Inferior parietal cortex (tissue), 1 donor: ENCODE measurements at regions not wholly inside any gene's neighbourhood (a gene's known extent, or its start where the extent isn't known, plus 50 kb on each side); places are given as distances from the start of the nearest gene placed in this dataset.
A peak's percentile ranks its signal among the peaks of the same experiment; 100 is the strongest.
"Not testable (repeated sequence)": the region's sequence is repeated elsewhere in the genome, so short reads cannot be mapped to it uniquely, and the experiment has no call there.

ENCODE experiments used
- DNase-seq: peaks from one replicate; pipeline ENCODE4 v3.0.0-alpha.2; 2016; ENCODE audit errors: extremely low spot score

DNA sequence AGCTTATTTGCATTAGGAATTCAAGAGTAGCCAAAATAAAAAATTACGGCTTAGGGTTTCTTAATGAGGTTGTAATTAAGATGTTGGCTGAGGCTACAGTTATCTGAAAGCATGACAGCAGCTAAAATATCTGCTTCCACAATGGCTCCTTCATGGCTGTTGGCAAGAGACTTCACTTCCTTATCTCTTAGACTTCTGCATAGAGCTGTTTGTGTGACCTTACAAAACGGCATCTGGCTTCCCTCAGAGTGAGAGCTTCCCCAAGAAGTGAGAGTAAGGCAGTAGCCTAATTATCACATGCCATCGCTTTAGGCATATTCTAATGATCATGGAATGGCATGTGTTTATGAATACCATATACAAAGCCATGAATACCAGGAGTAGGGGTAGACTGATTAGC lies 57.6 kb downstream of the CCDC59 start:
- no peak for DNase-seq

DNA sequence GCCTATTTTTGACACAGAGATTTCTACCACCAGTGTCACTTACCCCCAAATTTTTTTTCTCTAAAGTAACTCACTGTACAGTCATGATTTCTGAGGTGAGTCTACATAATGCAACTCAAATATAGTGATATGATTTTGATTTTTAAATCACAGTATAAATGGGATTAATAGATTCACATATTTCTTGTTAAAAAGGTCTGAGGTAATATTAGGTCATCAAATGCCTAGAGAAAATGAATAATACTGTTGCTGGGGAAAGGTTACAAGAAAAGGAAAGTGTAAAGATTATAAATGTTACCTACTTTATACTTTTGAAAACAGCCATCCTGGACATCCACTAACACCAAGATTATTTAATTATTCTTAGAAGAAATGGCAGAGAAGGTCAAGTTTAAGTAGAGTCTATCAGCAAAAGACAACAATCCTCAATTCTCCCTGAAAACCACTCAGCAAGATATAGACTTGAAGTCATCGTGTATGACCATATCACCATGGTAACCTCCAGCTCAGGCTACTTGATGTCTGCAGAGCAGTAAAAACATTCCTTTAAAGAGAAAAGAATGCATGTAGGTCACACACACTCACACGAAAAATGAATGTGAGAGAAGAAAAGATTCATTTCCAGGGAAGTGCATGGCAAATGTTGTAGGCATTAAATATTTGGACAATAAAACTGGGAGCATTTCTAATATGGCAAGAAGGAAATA lies 58.7 kb downstream of the CCDC59 start:
- no peak for DNase-seq

DNA sequence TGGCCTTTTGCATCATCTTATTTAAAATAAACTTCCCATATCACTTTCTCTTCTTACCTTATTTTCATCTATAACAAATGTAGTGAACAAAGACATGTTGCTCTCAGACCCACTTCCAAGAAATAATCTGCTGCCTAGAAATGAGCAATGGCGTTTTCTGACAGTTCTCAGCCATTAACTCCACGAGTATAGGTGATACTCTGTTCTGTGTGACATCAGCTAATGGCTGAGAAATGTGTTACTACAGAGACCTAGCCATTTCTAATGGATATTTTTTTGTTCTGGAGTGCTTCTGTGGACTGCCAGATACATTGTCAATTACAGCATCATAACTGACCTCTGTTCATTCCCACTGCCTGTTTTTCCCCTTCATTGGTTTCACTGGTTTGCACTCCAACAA lies 67.8 kb downstream of the CCDC59 start:
- no peak for DNase-seq

DNA sequence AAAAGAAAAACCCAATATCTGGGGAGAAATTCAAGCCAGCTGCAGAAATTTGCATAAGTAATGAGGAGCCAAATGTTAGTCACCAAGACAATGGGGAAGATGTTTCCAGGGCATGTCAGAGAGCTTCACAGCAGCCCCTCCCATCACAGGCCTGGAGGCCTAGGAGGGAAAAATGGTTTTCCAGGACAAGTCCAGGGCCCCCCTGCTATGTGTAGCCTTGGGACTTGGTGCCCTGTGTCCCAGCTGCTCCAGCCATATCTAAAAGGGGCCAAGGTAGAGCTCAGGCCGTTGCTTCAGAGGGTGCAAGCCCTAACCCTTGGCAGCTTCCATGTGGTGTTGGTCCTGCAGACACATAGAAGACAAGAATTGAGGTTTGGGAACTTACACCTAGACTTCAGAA lies 76.9 kb downstream of the CCDC59 start:
- DNase-seq = not testable (repeated sequence)

DNA sequence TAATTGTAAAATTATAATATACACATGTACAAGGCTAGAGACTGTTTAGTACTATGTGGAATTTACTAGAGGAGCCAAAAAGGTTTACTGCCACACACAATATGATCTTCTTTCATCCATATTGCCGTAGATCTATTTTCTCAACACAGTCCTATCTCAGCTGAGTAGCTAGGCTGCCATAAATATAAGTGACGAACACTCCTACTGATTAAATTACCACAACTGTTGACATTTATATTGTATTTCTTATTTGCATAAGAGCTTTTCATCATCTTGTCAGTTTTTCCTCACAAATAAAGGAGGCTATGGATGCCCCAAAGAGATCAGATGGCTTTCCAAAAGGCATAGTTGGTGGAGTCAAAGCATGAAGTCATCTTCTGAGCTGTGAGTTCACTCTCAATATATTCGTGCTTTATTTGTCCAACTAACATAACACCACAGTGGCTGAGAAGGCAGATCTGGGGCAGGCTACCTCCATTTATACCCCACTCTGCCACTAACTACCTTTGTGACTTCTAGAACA lies 78.6 kb downstream of the CCDC59 start:
- DNase-seq = no peak

DNA sequence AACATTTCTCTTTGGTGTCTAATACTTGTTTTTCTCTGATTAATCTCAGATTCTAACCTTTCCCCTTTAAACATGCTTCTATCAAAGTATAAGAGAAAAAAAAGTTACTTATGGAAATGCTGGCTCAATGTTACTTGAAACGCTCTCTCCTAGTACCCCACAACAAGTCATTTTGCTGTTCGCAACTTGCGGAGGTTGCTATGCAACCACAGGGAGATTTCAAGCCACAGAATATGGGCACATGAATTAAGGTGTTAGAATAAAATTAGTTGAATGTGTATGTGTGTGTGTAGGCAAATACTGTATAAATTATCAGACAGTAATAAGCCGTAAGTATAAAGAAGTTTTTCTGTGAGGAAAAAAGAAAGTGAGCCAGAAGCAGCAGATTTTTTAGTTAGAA lies 80.6 kb downstream of the CCDC59 start:
- DNase-seq = no peak

DNA sequence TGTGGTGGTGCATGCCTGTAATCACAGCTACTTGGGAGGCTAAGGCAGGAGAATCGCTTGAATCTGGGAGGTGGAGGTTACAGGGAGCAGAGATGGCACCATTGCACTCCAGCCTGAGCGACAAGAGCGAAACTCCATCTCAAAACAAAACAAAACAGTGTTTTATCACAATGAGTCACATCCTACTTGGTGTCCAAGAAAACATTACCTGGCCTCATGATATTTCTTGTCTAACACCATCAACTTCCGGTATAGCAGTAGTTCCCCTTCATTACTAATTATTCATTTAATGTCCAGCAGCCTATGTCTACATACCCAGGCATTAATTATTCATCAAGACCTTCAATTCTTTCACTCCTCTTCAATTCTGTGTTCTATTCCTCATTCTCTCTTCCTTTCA lies 115.5 kb downstream of the CCDC59 start:
- DNase-seq = no peak

DNA sequence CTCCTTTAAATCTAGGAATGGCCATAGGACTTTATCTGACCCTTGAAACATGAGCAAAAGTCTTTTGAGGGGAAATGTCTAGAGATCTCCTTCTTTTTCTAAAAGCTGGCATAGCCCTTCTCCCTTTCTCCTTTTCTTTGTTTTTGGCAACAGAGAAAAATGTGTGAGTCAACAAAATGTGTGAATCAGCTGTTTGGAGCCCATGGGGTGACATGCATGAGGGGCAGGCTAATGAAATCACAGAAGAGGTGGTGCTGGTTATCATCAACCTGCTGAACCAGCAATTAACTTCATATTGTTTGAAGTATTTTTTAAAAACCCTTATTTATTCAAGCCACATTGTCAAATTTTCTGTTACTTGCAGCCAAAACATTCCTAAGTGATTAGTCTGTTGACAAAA lies 132.3 kb downstream of the CCDC59 start:
- DNase-seq = no peak

DNA sequence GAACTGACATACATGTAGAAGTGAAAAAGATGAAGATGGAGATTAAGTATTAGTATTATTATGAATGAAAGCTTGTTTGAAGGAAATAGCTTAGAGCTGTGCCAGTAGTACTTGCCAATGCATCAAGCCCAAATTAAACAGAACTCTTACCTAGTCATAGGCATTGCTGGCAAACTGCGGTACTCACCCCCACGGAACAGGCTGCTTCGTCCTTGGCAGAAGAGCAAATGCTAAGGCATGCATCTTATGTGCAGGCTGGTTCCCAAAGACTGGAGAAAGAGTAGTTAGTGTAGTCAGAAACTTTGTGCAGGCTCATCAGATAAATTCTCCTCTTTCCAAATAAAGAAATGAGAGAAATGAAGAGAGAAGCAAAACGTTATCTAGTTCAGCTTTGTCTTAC lies 134.8 kb downstream of the CCDC59 start:
- DNase-seq = peak; percentile 7

DNA sequence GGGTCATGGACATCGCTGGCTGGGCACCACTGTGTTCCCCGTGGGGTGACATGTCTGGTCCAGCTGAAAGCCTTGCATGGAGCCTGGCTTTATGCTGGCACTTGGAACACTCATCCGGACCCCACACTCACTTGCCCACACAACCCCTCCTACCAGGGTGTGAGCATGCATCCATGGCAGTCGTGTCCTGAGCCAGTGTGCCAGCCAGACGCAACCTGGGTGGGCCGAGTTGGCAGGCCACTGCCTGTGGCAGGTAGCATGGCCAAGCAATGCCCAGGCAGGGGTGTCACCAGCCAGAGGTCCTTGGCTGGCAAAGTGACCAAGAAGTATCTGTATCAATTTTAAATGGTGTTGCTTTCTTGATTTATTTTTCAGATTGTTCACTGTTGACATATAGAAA lies 141.7 kb downstream of the CCDC59 start:
- DNase-seq = no peak

DNA sequence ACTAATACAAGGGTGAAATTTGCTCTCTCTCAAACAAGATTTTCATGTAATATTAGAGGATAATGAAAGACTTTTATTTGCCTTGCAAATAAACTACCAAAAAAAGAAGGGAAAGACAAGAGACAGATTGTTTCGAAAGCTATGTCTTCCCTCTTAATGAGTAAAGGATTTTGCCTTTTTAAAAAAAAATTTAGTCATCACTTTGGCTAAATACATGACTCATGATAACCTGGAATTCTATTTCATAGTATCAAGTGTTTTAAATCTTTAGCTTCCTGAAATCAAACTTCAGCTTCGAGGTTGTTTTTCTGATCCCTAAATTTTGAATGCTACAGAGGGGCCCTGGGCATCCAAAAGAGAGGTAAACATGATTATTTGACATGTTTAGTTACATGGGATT lies 144.4 kb downstream of the CCDC59 start:
- no peak for DNase-seq

DNA sequence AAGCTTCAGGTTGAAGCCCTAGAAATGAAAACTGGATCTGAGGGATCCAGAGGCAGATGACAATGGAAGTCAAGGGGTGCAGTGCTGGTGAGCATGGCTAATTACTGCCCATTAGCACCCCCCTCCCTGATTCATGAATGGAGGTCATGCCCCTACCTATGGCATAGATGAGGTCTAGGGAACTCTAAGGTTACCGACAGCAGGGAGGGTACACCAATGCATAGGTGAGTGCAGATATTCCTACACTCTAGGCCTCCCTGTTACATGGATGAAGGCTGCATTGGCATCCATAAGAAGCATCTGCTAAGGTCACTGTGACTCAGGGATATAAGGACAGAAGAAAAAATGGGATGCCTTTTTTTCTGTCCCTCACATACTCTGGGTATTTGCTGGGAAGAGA lies 147.3 kb downstream of the CCDC59 start:
- DNase-seq = no peak

DNA sequence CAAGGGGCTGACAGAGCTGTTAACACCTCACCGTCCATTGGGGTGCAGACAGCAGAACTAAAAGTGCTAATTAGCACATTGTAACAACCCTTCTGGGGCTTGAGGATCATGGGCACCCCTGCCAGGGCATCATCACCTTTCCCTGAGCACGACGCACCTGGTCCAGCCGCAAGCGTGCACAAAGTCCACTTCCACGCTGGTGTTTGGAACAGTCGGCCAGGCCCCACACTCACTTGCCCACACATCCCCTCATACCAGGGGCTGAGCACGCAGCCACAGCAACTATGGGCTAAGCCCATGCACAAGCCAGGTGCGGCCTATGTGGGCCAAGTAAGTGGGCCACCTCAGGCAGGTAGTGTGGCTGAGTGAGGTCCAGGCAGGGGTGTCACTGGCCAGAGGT lies 148.7 kb downstream of the CCDC59 start:
- no peak for DNase-seq

DNA sequence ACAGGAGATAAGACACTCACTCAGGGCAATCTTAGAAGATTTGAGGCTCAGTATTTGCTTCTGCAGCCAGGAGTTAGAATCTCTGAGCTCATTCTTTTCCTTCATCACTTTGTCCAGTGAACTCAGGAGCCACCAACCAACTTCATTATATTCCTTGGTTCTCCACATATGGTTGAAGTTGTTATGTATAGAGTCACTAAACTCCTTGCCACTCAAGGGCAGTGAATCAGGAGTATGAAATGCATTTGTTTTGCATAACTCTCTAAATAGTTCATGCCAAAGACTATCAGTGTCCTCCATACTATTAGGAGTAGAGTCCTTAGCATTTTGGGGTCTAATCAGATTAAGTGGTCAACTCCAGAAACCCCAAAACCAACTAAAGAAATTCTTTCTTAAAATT lies 150.6 kb downstream of the CCDC59 start:
- DNase-seq = no peak

DNA sequence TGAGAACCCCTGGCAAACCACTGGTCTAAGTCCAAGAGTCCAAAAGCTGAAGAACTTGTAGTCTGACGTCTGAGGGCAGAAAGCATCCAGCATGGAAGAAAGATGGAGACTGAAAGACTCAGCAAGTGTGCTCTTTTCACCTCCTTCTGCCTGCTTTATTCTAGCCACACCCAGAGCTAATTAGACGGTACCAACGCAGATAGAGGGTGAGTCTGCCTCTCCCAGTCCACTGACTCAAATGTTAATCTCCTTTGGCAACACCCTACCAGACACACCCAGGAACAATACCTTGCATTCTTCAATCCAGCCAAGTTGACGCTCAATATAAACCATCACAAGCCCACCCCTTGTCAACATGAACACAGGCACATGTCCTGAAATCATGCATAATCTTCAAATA lies 155.1 kb downstream of the CCDC59 start:
- no peak for DNase-seq

DNA sequence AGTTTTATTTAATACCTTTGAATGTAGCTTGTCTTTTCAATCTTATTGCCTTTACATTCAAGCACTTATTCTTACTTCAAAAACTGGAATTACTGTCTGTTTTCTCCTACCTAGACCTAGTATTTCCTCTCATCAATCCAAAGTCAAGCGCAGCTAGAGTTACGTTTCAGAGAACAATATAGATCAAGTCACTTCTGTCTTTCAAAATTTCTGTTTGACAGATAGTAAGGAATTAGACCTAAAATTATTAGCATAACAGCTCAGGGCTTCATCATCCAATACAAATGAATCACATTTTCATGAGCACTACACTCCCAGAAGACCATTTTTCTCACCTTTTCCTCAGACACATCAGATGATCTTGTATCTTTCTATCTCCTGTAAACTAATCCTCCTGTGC lies 170.6 kb downstream of the CCDC59 start:
- DNase-seq = no peak

DNA sequence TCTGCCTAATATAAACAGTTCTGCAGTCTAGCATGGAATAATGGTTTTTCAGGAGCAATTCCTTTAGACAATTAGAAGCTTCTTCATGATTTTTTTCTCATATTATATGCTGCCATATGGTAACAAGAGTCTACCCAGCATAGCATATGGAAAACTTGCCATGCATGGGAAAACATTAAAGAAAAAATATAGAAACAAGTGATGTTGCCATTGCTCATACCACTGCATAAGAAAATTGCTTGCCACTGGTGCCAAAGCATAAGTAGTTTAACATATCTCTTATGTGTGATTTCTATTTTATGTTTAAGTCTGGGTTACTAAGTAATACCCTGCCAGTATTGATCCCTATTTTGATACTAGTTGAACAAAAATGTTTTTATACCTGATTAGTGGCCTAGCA lies 171.2 kb downstream of the CCDC59 start:
- no peak for DNase-seq

DNA sequence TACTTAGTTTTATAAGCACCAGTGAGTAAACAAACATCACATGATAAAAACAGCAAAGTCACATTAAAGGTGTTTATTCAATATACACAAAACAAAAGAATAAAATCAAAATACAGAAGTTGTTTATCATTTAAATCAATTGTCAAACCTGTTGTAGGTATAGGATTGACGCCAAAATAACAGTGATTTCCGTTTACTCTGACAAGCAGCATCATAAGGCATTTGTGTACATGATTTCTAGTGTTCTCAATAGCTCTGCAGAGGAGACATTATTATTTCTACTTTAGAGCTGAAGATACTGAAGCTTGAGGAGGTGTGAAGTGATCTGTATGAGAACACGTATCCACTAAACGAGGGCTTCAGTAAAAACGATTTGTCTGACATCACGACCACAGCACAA lies 171.9 kb downstream of the CCDC59 start:
- no peak for DNase-seq

DNA sequence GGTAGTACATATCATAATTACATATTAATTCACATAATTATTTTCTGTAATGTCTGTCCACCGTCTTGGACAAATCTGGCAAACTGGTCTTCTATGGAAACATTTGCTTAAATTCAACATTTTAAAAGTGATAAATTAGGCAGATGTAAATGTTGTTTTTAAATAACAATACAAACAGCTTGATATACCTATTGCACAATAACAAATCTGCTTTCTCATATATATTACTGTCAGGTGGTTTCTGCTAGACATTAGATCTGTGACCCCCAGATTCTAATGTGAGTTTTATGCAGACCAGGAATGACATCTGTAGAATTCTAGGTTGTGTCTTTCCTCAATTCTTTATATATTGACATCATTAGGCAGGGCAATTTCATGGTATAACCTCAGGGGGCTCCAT lies 173.3 kb downstream of the CCDC59 start:
- DNase-seq = no peak

DNA sequence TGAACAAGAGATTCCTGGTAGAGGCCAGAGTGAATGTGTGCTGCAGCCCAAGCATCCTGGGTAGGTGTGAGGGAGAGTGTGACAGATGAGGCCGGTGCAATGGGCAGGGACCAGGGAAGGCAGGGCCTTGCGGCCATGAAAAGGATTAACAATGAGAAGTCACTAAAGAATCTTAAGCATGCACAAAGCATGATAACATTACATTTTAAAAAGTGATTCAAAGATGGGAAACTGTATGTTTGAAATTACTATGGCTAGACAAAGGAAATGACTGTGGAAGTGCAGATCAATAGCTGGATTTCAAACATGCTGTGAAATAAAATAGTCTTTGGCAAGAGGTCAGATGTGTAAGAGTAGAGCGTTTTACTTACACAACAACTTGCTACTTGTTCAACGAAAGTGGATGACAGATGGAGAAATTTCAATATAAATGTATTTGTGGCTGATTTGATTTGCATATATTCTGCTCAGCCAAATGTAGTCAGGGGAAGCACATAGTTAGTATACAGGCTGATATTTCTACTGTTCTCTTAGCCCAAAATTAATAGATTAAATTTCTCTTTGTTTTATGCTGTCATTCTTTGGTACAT lies 175.5 kb downstream of the CCDC59 start:
- no peak for DNase-seq

DNA sequence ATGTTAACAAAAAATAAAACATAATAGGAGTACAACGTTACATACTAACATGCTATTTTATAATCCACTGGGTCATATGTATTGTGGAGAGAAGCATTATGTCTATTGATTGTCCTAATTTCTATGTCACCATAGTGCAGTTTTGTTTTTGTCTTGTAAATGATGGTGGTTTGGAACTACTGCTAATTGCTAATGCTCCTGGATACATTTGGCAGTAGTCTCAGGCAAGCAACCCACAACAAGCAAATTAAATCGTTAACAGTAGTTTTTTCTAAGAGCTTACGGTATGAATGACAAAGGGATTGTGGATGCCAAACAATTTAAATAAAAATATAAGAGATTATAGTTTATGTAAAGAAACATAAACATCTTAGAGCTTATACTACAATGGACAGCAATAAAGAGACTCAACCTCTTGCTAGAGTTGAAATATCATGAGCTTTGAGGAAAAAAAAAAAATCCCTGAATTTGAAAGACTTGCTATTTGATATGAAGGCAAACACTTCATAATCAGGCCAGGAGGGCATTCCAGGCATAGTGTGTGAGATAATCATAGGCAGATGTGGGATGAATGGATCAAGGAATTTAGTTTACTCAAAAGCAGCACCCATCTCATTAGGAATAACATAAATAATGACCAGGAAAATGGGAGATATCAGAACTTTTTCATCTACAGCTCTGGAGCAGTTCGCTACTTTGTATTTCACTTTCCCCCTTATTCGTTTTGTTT lies 181.3 kb downstream of the CCDC59 start:
- DNase-seq = no peak

DNA sequence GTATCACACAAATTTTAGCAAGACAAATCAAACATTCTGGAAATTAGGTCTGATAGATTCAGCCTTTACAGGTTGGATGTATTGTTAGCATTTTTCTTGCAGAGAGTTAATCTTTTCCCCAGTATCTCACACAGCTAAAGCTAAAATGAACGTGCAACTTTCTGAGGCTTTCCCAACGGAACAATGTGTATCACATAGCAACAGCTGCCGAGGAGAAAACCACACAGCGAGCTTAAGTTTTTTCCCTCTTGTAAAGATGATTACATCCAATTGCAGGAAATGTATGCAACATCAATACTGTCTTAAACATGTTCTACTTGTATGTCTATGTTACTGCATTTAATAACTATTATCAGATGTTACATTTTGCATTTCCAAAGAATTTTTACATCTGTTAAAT lies 182.2 kb downstream of the CCDC59 start:
- DNase-seq = no peak

DNA sequence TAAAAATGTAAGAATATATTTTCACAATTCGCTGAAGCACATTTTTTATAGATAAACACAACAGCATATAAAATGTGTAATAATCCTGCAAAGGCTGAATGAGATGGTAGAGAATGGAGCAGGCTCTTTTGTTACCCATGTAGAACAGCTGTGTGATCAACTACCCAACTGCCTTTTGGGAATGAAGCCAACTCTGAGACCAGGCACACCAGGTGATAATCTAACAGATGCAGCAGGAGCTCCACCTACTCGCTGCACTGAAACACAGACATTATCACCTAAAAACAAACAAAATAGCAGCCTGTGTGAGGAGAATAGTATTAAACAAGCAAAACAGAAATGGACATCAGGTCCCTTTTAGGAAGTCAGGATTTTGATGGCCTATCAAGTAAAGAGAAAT lies 183.3 kb downstream of the CCDC59 start:
- no peak for DNase-seq
